ENCODE measurements at regions not wholly inside any gene's neighbourhood (a gene's known extent, or its start where the extent isn't known, plus 50 kb on each side); places are given as distances from the start of the nearest gene placed in this dataset.

DNA sequence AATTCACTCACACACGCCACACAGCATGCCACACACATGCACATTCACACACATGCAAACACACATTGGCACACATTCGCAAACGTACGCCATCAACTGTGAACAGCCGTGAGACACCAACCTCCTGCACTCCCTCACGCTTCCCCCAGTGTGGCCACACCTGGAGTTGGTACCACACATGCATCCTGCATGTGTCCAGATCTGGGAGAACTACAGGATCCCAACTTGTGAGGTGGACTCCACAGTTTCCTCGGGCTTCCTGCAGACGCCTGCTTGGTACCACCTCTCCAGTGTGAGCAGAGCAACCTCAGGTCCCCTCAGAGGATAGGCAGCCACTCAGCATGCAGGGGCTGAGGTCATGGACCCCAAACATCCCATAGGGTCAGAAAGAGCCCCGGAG lies 239.0 kb downstream of the EIPR1 start:
- Histone ChIP-seq H3K79me2 (ENCODE audit: low read depth) (no peaks in the 10 kb centered on the region), H4K20me1 (ENCODE audit: low read depth) (no peaks in the 10 kb centered on the region), H2AFZ (replicated peaks) (no peak overlapping the region), H3K36me3 (no peaks in the 10 kb centered on the region), H3K9me3 (ENCODE audit: low read depth) (no peaks in the 10 kb centered on the region), H3K9ac (no peak overlapping the region), H3K4me3 (no peak overlapping the region), H3F3A (ENCODE audit: low read depth) (no peaks in the 10 kb centered on the region), H3K27ac (no peak overlapping the region), H3K4me2 (no peak overlapping the region), H3K27me3 (no peaks in the 10 kb centered on the region), H3K4me1 (peaks cover 5% of the 10 kb centered on the region)
- H3K4me3 Mint-ChIP-seq = no peak overlapping the region
- H3K27ac Mint-ChIP-seq = no peak overlapping the region
- H3K27me3 Mint-ChIP-seq (ENCODE audit: insufficient read depth, low read depth) = peaks cover 1% of the 10 kb centered on the region
- TF ChIP-seq EZH2 (IDR thresholded peaks at IDR 0.05) = no peak
- TF ChIP-seq CTCF (IDR thresholded peaks at IDR 0.05) = no peak
- TF ChIP-seq EZH2phosphoT487 (IDR thresholded peaks at IDR 0.05) = no peak
- no peak for DNase-seq (ENCODE audit: low spot score)
- H3K36me3 Mint-ChIP-seq = peaks cover 2% of the 10 kb centered on the region
- H3K9me3 Mint-ChIP-seq = peaks cover 3% of the 10 kb centered on the region
- H3K4me1 Mint-ChIP-seq = peaks cover 12% of the 10 kb centered on the region

- H3K4me3 Mint-ChIP-seq = no peak overlapping the region
- H3K9me3 Mint-ChIP-seq = peaks cover 6% of the 10 kb centered on the region
- Histone ChIP-seq H3K79me2 (ENCODE audit: low read depth) (no peaks in the 10 kb centered on the region), H3K27me3 (no peaks in the 10 kb centered on the region), H3K9ac (no peak overlapping the region), H3K36me3 (no peaks in the 10 kb centered on the region), H3K4me1 (peaks cover 5% of the 10 kb centered on the region), H4K20me1 (ENCODE audit: low read depth) (no peaks in the 10 kb centered on the region), H3K27ac (no peak overlapping the region), H3K4me2 (no peak overlapping the region), H3K4me3 (no peak overlapping the region), H3K9me3 (ENCODE audit: low read depth) (no peaks in the 10 kb centered on the region), H2AFZ (replicated peaks) (no peak overlapping the region), H3F3A (ENCODE audit: low read depth) (no peaks in the 10 kb centered on the region)
- no peaks in the 10 kb centered on the region for H3K27me3 Mint-ChIP-seq (ENCODE audit: insufficient read depth, low read depth)
- no peak for DNase-seq (ENCODE audit: low spot score)
- peaks cover 2% of the 10 kb centered on the region for H3K36me3 Mint-ChIP-seq
- no peak overlapping the region for H3K27ac Mint-ChIP-seq
- TF ChIP-seq EZH2phosphoT487 (IDR thresholded peaks at IDR 0.05) = no peak
- TF ChIP-seq EZH2 (IDR thresholded peaks at IDR 0.05) = no peak
- no peak for TF ChIP-seq CTCF (IDR thresholded peaks at IDR 0.05)
- H3K4me1 Mint-ChIP-seq = peaks cover 7% of the 10 kb centered on the region
Observed at GRCh38 chr2:3137651-3138300, 239.8 kb downstream of the EIPR1 start.

DNA sequence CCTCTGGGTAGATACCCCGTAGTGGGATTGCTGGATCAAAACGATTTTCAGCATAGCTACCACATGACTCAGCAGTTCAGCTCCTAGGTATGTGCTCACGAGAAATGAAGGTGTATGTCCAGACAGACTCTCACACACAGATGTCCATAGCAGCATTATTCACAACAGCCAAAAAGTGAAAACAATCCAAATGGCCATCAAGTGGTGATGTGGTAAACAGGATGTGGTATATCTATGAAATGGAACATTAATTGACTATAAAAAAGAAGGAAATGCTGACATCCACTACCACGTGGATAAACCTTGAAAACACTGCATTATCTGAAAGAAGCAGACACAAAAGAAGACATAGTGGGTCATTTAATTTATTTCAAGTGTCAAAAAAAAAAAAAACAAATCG lies 241.9 kb downstream of the EIPR1 start:
- Histone ChIP-seq H3K4me1 (peaks cover 18% of the 10 kb centered on the region), H3K9ac (no peak overlapping the region), H3K4me3 (no peak overlapping the region), H3K36me3 (no peaks in the 10 kb centered on the region), H2AFZ (replicated peaks) (no peak overlapping the region), H3F3A (ENCODE audit: low read depth) (no peaks in the 10 kb centered on the region), H4K20me1 (ENCODE audit: low read depth) (no peaks in the 10 kb centered on the region), H3K79me2 (ENCODE audit: low read depth) (no peaks in the 10 kb centered on the region), H3K27ac (no peak overlapping the region), H3K4me2 (no peak overlapping the region), H3K9me3 (ENCODE audit: low read depth) (no peaks in the 10 kb centered on the region), H3K27me3 (no peaks in the 10 kb centered on the region)
- peaks cover 2% of the 10 kb centered on the region for H3K36me3 Mint-ChIP-seq
- H3K27ac Mint-ChIP-seq = no peak overlapping the region
- H3K9me3 Mint-ChIP-seq = peaks cover 6% of the 10 kb centered on the region
- H3K4me1 Mint-ChIP-seq = peaks cover 19% of the 10 kb centered on the region
- peaks cover 3% of the 10 kb centered on the region for H3K27me3 Mint-ChIP-seq (ENCODE audit: insufficient read depth, low read depth)
- H3K4me3 Mint-ChIP-seq = no peak overlapping the region
- TF ChIP-seq EZH2 (IDR thresholded peaks at IDR 0.05) (no peak), CTCF (IDR thresholded peaks at IDR 0.05) (no peak), EZH2phosphoT487 (IDR thresholded peaks at IDR 0.05) (no peak)
- no peak for DNase-seq (ENCODE audit: low spot score)
